K562 (cell line): ENCODE measurements at regions not wholly inside any gene's neighbourhood (a gene's known extent, or its start where the extent isn't known, plus 50 kb on each side); places are given as distances from the start of the nearest gene placed in this dataset.

Experiments
- EGR1 ChIP-seq: fragments of 450-650 bp; conservative IDR thresholded peaks from 2 replicates; pipeline ENCODE4 v1.6.1; 2017; ENCODE audit warnings: mild to moderate bottlenecking
- NONO ChIP-seq, 2 experiments: fragments of 200-400 bp in 1 of 2; fragments of 450-650 bp in 1 of 2; formaldehyde crosslinking in 1 of 2; IDR thresholded peaks; 2 replicates each; pipeline ENCODE4 v1.6.1; 2017; ENCODE audit warnings: low read depth in 2 of 2, mild to moderate bottlenecking in 2 of 2, moderate library complexity in 2 of 2, low read length in 1 of 2
- POLR2A ChIP-seq: fragments of 450-650 bp; conservative IDR thresholded peaks from 2 replicates; pipeline ENCODE4 v1.6.1; 2016
- SAFB ChIP-seq: fragments of 200-400 bp; formaldehyde crosslinking; IDR thresholded peaks from 2 replicates; pipeline ENCODE4 v1.6.1; 2017; ENCODE audit warnings: low read depth, low read length, borderline replicate concordance
- SETDB1 ChIP-seq: IDR thresholded peaks from one replicate; pipeline ENCODE4 v1.6.1; 2012; ENCODE audit warnings: low read length, control low read depth, inconsistent platforms
- TF ChIP-seq, protein P1 (sequence below): sonication (generic); formaldehyde crosslinking; IDR thresholded peaks from 2 replicates; pipeline ENCODE4 v1.8.1; 2022; ENCODE audit warnings: missing genetic modification reagents
- TF ChIP-seq, protein P2 (sequence below): sonication (generic); formaldehyde crosslinking; IDR thresholded peaks from 2 replicates; pipeline ENCODE4 v1.8.1; 2023; ENCODE audit warnings: mild to moderate bottlenecking, missing genetic modification reagents, moderate library complexity
- TF ChIP-seq, protein P3 (sequence below): sonication (generic); formaldehyde crosslinking; IDR thresholded peaks from 2 replicates; pipeline ENCODE4 v1.8.1; 2023; ENCODE audit warnings: mild to moderate bottlenecking, missing genetic modification reagents

DNA sequence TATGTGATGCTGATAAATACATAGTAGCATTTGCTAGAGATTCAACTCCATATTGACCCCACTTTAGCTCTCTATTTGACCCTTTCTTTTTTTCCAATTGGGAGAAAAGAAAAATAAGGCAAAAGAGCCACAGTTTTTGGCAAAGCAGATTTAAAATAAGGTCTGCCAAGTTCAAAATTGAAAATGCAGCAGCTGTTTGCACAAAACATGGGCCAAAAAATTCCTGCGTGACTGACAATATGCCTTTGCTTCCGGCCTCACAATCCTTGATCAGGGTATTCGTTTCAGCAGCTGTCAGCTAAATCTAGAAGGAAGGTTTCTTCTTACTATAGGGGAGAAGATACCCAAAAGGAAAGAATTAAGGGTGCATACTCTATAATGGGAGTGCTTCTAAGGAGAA is 563.5 kb upstream of the CCDC54 start:
- no peak for TF ChIP-seq SETDB1
- no peak for TF ChIP-seq NONO (IDR thresholded peaks at IDR 0.05; ENCODE audit: low read depth in 2 of 2, low read length in 1 of 2)
- no peak for TF ChIP-seq POLR2A
- TF ChIP-seq SAFB, result no peak
- TF ChIP-seq, protein P1, sequence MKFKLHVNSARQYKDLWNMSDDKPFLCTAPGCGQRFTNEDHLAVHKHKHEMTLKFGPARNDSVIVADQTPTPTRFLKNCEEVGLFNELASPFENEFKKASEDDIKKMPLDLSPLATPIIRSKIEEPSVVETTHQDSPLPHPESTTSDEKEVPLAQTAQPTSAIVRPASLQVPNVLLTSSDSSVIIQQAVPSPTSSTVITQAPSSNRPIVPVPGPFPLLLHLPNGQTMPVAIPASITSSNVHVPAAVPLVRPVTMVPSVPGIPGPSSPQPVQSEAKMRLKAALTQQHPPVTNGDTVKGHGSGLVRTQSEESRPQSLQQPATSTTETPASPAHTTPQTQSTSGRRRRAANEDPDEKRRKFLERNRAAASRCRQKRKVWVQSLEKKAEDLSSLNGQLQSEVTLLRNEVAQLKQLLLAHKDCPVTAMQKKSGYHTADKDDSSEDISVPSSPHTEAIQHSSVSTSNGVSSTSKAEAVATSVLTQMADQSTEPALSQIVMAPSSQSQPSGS (CRISPR knock-in tag), result no peak
- no peak for TF ChIP-seq EGR1
- TF ChIP-seq, protein P2, sequence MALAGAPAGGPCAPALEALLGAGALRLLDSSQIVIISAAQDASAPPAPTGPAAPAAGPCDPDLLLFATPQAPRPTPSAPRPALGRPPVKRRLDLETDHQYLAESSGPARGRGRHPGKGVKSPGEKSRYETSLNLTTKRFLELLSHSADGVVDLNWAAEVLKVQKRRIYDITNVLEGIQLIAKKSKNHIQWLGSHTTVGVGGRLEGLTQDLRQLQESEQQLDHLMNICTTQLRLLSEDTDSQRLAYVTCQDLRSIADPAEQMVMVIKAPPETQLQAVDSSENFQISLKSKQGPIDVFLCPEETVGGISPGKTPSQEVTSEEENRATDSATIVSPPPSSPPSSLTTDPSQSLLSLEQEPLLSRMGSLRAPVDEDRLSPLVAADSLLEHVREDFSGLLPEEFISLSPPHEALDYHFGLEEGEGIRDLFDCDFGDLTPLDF, result no peak
- TF ChIP-seq, protein P3, sequence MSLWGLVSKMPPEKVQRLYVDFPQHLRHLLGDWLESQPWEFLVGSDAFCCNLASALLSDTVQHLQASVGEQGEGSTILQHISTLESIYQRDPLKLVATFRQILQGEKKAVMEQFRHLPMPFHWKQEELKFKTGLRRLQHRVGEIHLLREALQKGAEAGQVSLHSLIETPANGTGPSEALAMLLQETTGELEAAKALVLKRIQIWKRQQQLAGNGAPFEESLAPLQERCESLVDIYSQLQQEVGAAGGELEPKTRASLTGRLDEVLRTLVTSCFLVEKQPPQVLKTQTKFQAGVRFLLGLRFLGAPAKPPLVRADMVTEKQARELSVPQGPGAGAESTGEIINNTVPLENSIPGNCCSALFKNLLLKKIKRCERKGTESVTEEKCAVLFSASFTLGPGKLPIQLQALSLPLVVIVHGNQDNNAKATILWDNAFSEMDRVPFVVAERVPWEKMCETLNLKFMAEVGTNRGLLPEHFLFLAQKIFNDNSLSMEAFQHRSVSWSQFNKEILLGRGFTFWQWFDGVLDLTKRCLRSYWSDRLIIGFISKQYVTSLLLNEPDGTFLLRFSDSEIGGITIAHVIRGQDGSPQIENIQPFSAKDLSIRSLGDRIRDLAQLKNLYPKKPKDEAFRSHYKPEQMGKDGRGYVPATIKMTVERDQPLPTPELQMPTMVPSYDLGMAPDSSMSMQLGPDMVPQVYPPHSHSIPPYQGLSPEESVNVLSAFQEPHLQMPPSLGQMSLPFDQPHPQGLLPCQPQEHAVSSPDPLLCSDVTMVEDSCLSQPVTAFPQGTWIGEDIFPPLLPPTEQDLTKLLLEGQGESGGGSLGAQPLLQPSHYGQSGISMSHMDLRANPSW (CRISPR knock-in tag), result no peak
